K562 (cell line): ENCODE measurements at regions not wholly inside any gene's neighbourhood (a gene's known extent, or its start where the extent isn't known, plus 50 kb on each side); places are given as distances from the start of the nearest gene placed in this dataset.

ENCODE experiments used
- ARID3B ChIP-seq: fragments of 250-450 bp; sonication (Bioruptor Pico); IDR thresholded peaks from 2 replicates; pipeline ENCODE4 v1.4.0; 2020; ENCODE audit warnings: borderline replicate concordance
- BMI1 ChIP-seq: fragments of 150-350 bp; IDR thresholded peaks from 2 replicates; pipeline ENCODE4 v1.6.1; 2014; ENCODE audit warnings: low read length
- FOXM1 ChIP-seq, 2 experiments: fragments of 450-650 bp in 1 of 2; sonication (generic) in 1 of 2; formaldehyde crosslinking in 1 of 2; IDR thresholded peaks; 2 replicates each; pipeline versions ENCODE4 v1.6.1 to v1.9.0; 2017 to 2022; ENCODE audit warnings: low read depth in 2 of 2, mild to moderate bottlenecking in 2 of 2, missing genetic modification reagents in 1 of 2, moderate library complexity in 1 of 2
- HMG20B ChIP-seq: fragments of 250-450 bp; sonication (Bioruptor Pico); IDR thresholded peaks from 2 replicates; pipeline ENCODE4 v1.5.0; 2021; ENCODE audit warnings: mild to moderate bottlenecking
- IRF2 ChIP-seq: sonication (generic); formaldehyde crosslinking; IDR thresholded peaks from 2 replicates; pipeline ENCODE4 v1.8.1; 2022; ENCODE audit warnings: mild to moderate bottlenecking, missing genetic modification reagents
- POLR2G ChIP-seq: fragments of 200-400 bp; formaldehyde crosslinking; IDR thresholded peaks from 2 replicates; pipeline ENCODE4 v1.6.1; 2017; ENCODE audit warnings: low read depth, mild to moderate bottlenecking, antibody characterized with exemption, low read length, moderate library complexity
- POLR3A ChIP-seq: IDR thresholded peaks from 2 replicates; pipeline ENCODE4 v1.6.1; 2011; ENCODE audit warnings: borderline replicate concordance, mild to moderate bottlenecking, moderate library complexity; ENCODE audit not compliant: insufficient read length, insufficient read depth; ENCODE audit errors: extremely low read depth
- RAD51 ChIP-seq: fragments of 450-650 bp; IDR thresholded peaks from 2 replicates; pipeline ENCODE4 v1.7.1; 2016; ENCODE audit warnings: low read depth, mild to moderate bottlenecking, borderline replicate concordance
- SIN3B ChIP-seq: fragments of 450-650 bp; IDR thresholded peaks from 2 replicates; pipeline ENCODE4 v1.6.1; 2017; ENCODE audit warnings: low read depth, mild to moderate bottlenecking, moderate library complexity
- STAG1 ChIP-seq: sonication (generic); formaldehyde crosslinking; IDR thresholded peaks from 2 replicates; pipeline ENCODE4 v1.5.0; 2020; ENCODE audit warnings: missing genetic modification reagents, borderline replicate concordance
- THRA ChIP-seq: fragments of 450-650 bp; IDR thresholded peaks from 2 replicates; pipeline ENCODE4 v1.6.1; 2017; ENCODE audit warnings: mild to moderate bottlenecking, moderate library complexity
- ZNF124 ChIP-seq: sonication (generic); formaldehyde crosslinking; IDR thresholded peaks from 2 replicates; pipeline ENCODE4 v1.8.1; 2022; ENCODE audit warnings: missing genetic modification reagents
- ZNF165 ChIP-seq: fragments of 250-450 bp; sonication (Bioruptor Pico); IDR thresholded peaks from 2 replicates; pipeline ENCODE4 v1.4.0; 2020; ENCODE audit warnings: borderline replicate concordance
- ZNF407 ChIP-seq: fragments of 450-650 bp; IDR thresholded peaks from 2 replicates; pipeline ENCODE4 v1.6.1; 2016; ENCODE audit warnings: low read depth
- ZNF77 ChIP-seq: fragments of 250-450 bp; sonication (Bioruptor Pico); IDR thresholded peaks from 2 replicates; pipeline ENCODE4 v1.5.0; 2020

- TF ChIP-seq ZNF407, result no peak
- no peak for TF ChIP-seq POLR2G
- no peak for TF ChIP-seq ZNF77 (CRISPR knock-in tag)
- TF ChIP-seq IRF2 (CRISPR knock-in tag), result no peak
- no peak for TF ChIP-seq STAG1 (CRISPR knock-in tag)
- TF ChIP-seq POLR3A, result no peak
- no peak for TF ChIP-seq ARID3B
- no peak for TF ChIP-seq HMG20B (CRISPR knock-in tag)
- no peak for TF ChIP-seq ZNF124
- TF ChIP-seq THRA, result no peak
- TF ChIP-seq ZNF165 (CRISPR knock-in tag), result no peak
- TF ChIP-seq FOXM1 (IDR thresholded peaks at IDR 0.05; ENCODE audit: low read depth), result no peak; the same call in 1 of the 2 replicates
- TF ChIP-seq FOXM1 (CRISPR knock-in tag; IDR thresholded peaks at IDR 0.05; ENCODE audit: low read depth), result no peak
- no peak for TF ChIP-seq BMI1
- TF ChIP-seq RAD51, result no peak
- TF ChIP-seq SIN3B, result no peak
Observed at GRCh38 chr12:46557539-46558373, 185.2 kb upstream of the SLC38A2 start (continued).
